Progenitor cell of endocrine pancreas (in vitro differentiated cells): ENCODE measurements at regions not wholly inside any gene's neighbourhood (a gene's known extent, or its start where the extent isn't known, plus 50 kb on each side); places are given as distances from the start of the nearest gene placed in this dataset.

ENCODE experiments used
- DNase-seq: peaks from one replicate; pipeline ENCODE4 v3.0.0; 2021; ENCODE audit warnings: low spot score; ENCODE audit not compliant: unreplicated experiment
- H3K27ac Mint-ChIP-seq: 2 replicates; pipeline ENCODE4 v1.8.0; 2021; ENCODE audit warnings: mild to moderate bottlenecking, moderate library complexity, mixed read lengths
- H3K27me3 Mint-ChIP-seq: 2 replicates; pipeline ENCODE4 v1.8.0; 2021; ENCODE audit warnings: mixed read lengths
- H3K36me3 Mint-ChIP-seq: 2 replicates; pipeline ENCODE4 v1.8.0; 2022; ENCODE audit warnings: mixed read lengths; ENCODE audit not compliant: insufficient read depth
- H3K4me1 Mint-ChIP-seq: 2 replicates; pipeline ENCODE4 v1.8.0; 2021; ENCODE audit warnings: low read depth, mixed read lengths
- H3K4me3 Mint-ChIP-seq: 2 replicates; pipeline ENCODE4 v1.8.0; 2021; ENCODE audit warnings: low read depth, mild to moderate bottlenecking, moderate library complexity, mixed read lengths
- H3K9me3 Mint-ChIP-seq: 2 replicates; pipeline ENCODE4 v1.8.0; 2021; ENCODE audit warnings: low read depth, mixed read lengths
- CTCF ChIP-seq: fragments of 200-600 bp; sonication (generic); IDR thresholded peaks from one replicate; pipeline ENCODE4 v1.5.0; 2021; ENCODE audit warnings: antibody characterized with exemption, mild to moderate bottlenecking; ENCODE audit not compliant: unreplicated experiment

- H3K27me3 Mint-ChIP-seq: no peaks in the 10 kb centered on the region
- H3K4me3 Mint-ChIP-seq: no peak overlapping the region
- DNase-seq: no peak
- no peak overlapping the region for H3K27ac Mint-ChIP-seq
- TF ChIP-seq CTCF: no peak
- no peaks in the 10 kb centered on the region for H3K9me3 Mint-ChIP-seq
- H3K4me1 Mint-ChIP-seq: no peaks in the 10 kb centered on the region
- H3K36me3 Mint-ChIP-seq: no peaks in the 10 kb centered on the region
Observed at GRCh38 chr5:53337827-53338226, 142.6 kb upstream of the FST start.

- Mint-ChIP-seq H3K36me3 (no peaks in the 10 kb centered on the region), H3K27ac (no peak overlapping the region), H3K9me3 (peaks cover 5% of the 10 kb centered on the region), H3K4me1 (no peaks in the 10 kb centered on the region), H3K27me3 (no peaks in the 10 kb centered on the region), H3K4me3 (no peak overlapping the region)
- no peak for DNase-seq
- TF ChIP-seq CTCF: no peak
Observed at GRCh38 chr5:53338971-53339370, 141.5 kb upstream of the FST start.

GRCh38 chr5:53339962-53340540, 140.4 kb upstream of the FST start:
- no peak overlapping the region for H3K27ac Mint-ChIP-seq
- TF ChIP-seq CTCF: no peak
- no peak overlapping the region for H3K4me3 Mint-ChIP-seq
- DNase-seq: no peak
- peaks cover 8% of the 10 kb centered on the region for H3K9me3 Mint-ChIP-seq
- H3K36me3 Mint-ChIP-seq: no peaks in the 10 kb centered on the region
- no peaks in the 10 kb centered on the region for H3K4me1 Mint-ChIP-seq
- H3K27me3 Mint-ChIP-seq: no peaks in the 10 kb centered on the region

- Mint-ChIP-seq H3K27me3 (no peaks in the 10 kb centered on the region), H3K27ac (no peak overlapping the region), H3K9me3 (peaks cover 8% of the 10 kb centered on the region), H3K4me1 (no peaks in the 10 kb centered on the region), H3K36me3 (no peaks in the 10 kb centered on the region), H3K4me3 (no peak overlapping the region)
- no peak for DNase-seq
- no peak for TF ChIP-seq CTCF
Observed at GRCh38 chr5:53340956-53341750, 139.3 kb upstream of the FST start.

GRCh38 chr5:53342236-53342635, 138.2 kb upstream of the FST start:
- Mint-ChIP-seq H3K36me3 (no peaks in the 10 kb centered on the region), H3K27me3 (no peaks in the 10 kb centered on the region), H3K27ac (no peak overlapping the region), H3K4me3 (no peak overlapping the region), H3K4me1 (no peaks in the 10 kb centered on the region), H3K9me3 (peaks cover 8% of the 10 kb centered on the region)
- DNase-seq: no peak
- no peak for TF ChIP-seq CTCF
